ENCODE measurements at regions not wholly inside any gene's neighbourhood (a gene's known extent, or its start where the extent isn't known, plus 50 kb on each side); places are given as distances from the start of the nearest gene placed in this dataset.
A peak's percentile ranks its signal among the peaks of the same experiment; 100 is the strongest.

DNA sequence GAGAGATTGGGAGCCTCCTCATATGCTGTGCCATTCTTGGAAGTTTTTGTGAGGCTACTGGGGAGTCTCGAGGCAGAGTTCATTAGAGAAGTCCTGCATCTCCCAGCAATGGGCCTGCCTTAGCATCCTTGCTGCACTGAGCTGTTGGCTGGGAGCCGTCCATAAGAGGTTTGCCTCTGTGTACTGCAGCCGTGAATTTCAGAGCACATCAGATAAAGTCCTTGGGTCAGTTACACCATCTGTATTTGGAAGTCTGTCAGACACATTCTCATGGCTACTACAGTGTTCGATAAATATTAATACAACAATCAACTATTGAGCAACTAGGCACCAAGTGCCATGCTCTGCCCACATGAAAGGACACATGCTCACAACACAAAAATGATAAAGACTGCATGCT, 100.5 kb upstream of the SEC61G start:
- Histone ChIP-seq H3K9me3 (ENCODE audit: control insufficient read depth, insufficient read depth, low read length) (peaks cover 6% of the 10 kb centered on the region), H3K4me2 (ENCODE audit: low read depth, low read length) (no peak overlapping the region), H3K23ac (ENCODE audit: low read depth, low read length) (no peak overlapping the region), H2BK20ac (ENCODE audit: low read depth, low read length) (no peak overlapping the region), H3K4ac (ENCODE audit: low read depth, low read length) (no peak overlapping the region), H3K27me3 (ENCODE audit: control insufficient read depth, insufficient read depth, low read length) (peaks cover 11% of the 10 kb centered on the region; the same call in 1 of the 2 replicates), H3K9ac (ENCODE audit: low read depth, low read length) (no peak overlapping the region), H2BK5ac (ENCODE audit: low read depth, low read length, poor library complexity, severe bottlenecking) (no peak overlapping the region), H3K4me3 (ENCODE audit: insufficient read depth, low read depth, low read length) (no peak overlapping the region), H3K18ac (ENCODE audit: low read depth, low read length) (no peak overlapping the region), H3K56ac (ENCODE audit: extremely low read depth, insufficient read depth, low read length) (no peak overlapping the region), H2BK15ac (ENCODE audit: low read depth, low read length) (no peak overlapping the region), H3K14ac (replicated peaks; ENCODE audit: low read depth, low read length) (no peak overlapping the region), H3K79me1 (ENCODE audit: low read depth in 1 of 2, low read length in 2 of 2) (no peaks in the 10 kb centered on the region), H2AK5ac (ENCODE audit: low read depth, low read length) (no peak overlapping the region), H2AK9ac (replicated peaks; ENCODE audit: low read depth, low read length, poor library complexity) (no peak overlapping the region), H3K9me1 (ENCODE audit: insufficient read depth, low read length) (0 out of 2 replicates have a peak, but pooled peaks cover 2% of the 10 kb centered on the region), H3K27ac (ENCODE audit: insufficient read depth, low read length) (no peak overlapping the region), H3K4me1 (ENCODE audit: control insufficient read depth, insufficient read depth, low read length) (peaks cover 4% of the 10 kb centered on the region), H2AFZ (replicated peaks; ENCODE audit: low read length, poor library complexity) (no peak overlapping the region), H3K36me3 (ENCODE audit: control insufficient read depth, insufficient read depth, low read length) (no peaks in the 10 kb centered on the region), H4K91ac (ENCODE audit: insufficient read depth, low read depth, low read length) (no peak overlapping the region), H4K8ac (ENCODE audit: low read depth in 2 of 2, low read length in 2 of 2) (no peak overlapping the region), H4K5ac (ENCODE audit: low read depth, low read length) (no peak overlapping the region), H2BK120ac (ENCODE audit: low read depth, low read length) (no peak overlapping the region), H4K20me1 (ENCODE audit: insufficient read depth, low read length) (no peaks in the 10 kb centered on the region)
- dilution Hi-C loops (cut with HindIII; ENCODE audit: low sequenced_read_pairs, unreplicated experiment), result no loop called here
- in situ Hi-C loops (cut with MboI; ENCODE audit: low sequenced_read_pairs), result no loop called here
- ChIA-PET POLR2A (ENCODE audit: unreplicated experiment) (no interaction called here), CTCF (no interaction called here)
- TF ChIP-seq CEBPB (IDR thresholded peaks at IDR 0.05; ENCODE audit: low read depth, low read length) (0 out of 2 replicates have a peak, but pooled peaks have one; percentile 1), NFE2L2 (IDR thresholded peaks at IDR 0.05; ENCODE audit: low read depth, low read length) (no peak)
- ATAC-seq (ENCODE audit: low read depth) (no peak), DNase-seq (no peak)
- intact Hi-C loops (cut with micrococcal nuclease), result no loop called here
- WGBS, 2 experiments (ENCODE audit: extremely low coverage in 2 of 2, insufficient read length in 1 of 2), result no CpG with 5 or more reads among the region's 4 CpGs
- no TSS peak for BruUV-seq (replicated peaks)

Measured in IMR-90 (cell line).